Head of caudate nucleus (tissue), 42 donors: ENCODE measurements at regions not wholly inside any gene's neighbourhood (a gene's known extent, or its start where the extent isn't known, plus 50 kb on each side); places are given as distances from the start of the nearest gene placed in this dataset.
A peak's percentile ranks its signal among the peaks of the same experiment; 100 is the strongest.

Source experiments
- DNase-seq, 42 donors: peaks; one replicate each; pipeline versions ENCODE4 v3.0.0 to v3.0.0-alpha.2; 2020 to 2021; ENCODE audit warnings: mixed read lengths in 7 of 42
- intact Hi-C: fragments of 100-400 bp; cut with DNase I; formaldehyde crosslinking; loops from one replicate; pipeline ENCODE4 v1.15.0; 2022

DNA sequence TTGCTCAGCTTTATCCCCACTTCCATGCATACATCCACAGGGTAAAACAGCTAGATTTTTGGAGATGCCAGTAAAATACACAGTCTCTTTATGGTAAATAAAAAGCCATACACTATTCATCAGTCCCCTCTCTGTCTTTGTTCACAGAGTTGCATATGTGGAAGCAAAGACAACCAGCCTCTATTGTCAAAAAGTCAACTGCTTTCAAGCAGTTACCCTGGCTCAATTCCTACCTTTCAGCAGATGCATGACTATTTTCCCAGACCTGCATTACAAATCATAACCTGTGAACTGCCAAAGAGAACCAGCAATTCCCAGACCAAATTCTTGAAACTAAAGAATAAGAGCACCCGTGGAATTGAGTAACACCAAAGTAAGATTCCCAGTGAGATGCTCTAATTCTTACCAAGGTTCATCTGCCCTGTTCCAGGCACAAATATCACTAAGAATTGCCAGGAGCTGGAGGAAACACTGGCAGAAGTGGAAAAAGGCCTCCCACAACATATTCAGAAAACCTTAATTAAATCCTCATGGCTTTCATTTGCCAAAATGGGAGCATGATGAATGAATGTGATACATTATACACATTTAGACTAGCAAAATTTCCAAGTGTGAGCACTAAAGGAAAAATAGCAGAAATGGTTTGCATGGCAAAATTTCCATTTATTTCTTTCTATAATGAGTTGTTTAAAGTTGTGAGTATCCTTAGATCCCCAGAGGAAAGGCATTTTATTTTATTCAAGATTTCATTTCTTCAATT lies 391.2 kb upstream of the ADGRL3 start:
- no peak for DNase-seq
- intact Hi-C loops: no loop called here

DNA sequence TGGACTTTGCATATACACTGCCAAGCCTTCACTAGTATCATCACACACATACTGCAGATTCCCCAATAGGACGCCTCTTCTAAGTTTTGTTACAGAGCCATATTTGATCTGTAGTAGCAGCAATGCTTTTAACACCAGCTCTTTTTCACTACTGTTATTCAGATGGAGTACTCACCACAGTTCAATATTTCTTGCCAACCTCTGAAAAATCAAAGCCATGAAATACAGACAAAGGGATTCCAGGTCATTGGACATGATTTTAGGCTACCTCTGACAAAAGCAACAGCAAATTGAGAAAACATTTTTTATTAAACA lies 390.7 kb upstream of the ADGRL3 start:
- DNase-seq: no peak
- intact Hi-C loops: no loop called here

DNA sequence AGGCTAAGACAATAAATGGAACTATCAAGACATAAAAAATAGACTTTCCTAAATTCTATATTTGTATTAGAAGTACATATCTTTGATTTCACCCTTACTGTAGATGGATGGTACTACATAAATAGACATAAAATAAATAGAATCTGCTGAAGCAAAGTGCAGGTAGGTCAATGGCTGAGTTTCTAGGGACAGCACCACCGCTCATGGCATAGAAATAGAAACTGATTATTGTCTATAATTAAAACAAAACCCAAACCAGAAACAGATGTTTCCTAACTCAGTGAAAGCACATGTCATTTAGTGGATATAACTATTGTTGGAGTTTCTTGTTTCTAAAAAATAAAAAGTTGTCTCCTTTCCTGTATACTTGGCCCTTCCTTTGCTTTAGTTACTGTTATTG lies 387.3 kb upstream of the ADGRL3 start:
- intact Hi-C loops: no loop called here
- no peak for DNase-seq

DNA sequence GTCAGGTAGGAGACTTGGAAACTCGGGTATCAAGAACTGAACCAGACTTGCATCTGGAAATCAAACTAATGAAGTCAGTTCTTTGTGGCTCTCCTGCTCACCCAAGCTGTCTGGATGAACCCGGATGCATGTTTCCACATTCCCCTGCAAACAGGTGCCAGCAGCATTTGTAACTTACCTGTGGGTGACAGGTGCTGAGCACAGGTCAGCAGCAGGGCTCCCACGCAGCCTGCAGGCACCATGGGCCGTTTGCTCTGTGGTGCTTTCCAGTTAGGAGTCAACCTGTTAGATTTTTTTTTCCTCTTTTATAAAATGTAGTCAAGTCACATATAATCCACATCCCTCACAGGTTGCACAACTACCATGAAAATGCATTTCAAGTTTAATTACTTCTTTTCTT lies 385.6 kb upstream of the ADGRL3 start:
- DNase-seq: no peak
- intact Hi-C loops: no loop called here

DNA sequence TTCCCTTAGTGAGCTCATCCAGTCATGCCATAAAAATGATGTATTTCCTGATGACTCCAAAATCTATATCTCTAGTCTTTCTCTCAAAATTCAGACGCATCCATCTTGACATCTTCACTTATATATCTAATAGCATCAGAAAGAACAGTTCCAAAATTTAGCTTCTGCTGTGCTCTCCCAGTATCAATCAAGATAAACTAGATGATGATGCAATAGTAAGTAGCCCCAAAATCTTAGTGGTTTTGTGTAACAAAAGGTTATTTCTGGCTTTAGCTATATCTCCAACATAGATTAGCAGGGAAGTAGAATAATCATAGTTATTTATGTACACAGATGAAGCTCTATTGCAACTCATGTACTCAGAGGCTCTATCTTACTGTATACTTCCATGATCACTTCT lies 382.5 kb upstream of the ADGRL3 start:
- DNase-seq: no peak
- intact Hi-C loops: no loop called here

DNA sequence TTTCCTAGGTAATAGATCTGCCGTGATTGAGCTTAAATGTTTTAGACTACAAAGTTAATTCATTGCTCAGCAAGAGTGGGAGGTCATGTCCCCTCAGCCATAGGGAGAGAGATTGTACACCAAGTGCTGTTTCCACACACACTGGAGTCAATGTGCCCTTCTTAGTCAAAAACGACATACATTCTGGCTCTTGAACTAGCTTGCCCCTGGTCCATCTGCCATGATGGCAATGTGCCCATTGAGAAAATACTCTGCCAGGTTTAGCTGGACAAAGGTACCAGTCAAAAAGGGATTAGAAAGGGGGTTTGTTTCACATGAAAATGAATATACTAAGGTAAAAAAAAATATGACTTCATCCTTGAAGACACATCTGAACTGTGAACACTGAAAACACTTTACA lies 377.1 kb upstream of the ADGRL3 start:
- no peak for DNase-seq

DNA sequence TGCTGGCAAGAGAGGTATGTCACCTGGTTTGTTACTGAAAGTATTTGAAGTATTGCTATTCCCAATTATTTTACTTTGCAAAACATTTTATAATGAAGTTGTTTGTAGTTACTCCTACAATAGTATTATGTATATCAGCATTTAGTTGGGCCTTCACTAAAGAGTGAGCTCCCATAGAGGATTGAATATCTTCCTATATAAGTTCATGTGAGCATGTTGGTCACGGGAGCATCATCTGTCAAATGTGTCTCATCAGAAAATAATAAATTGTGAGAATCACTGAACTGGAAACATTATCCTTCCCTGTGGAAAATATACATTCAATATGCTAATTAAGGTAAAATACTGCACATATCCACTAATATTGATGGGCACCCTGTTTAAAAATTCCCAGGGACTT lies 360.1 kb upstream of the ADGRL3 start:
- intact Hi-C loops: no loop called here
- DNase-seq: no peak

More for the DNA sequence above, 377.1 kb upstream of the ADGRL3 start:
- intact Hi-C loops: no loop called here

DNA sequence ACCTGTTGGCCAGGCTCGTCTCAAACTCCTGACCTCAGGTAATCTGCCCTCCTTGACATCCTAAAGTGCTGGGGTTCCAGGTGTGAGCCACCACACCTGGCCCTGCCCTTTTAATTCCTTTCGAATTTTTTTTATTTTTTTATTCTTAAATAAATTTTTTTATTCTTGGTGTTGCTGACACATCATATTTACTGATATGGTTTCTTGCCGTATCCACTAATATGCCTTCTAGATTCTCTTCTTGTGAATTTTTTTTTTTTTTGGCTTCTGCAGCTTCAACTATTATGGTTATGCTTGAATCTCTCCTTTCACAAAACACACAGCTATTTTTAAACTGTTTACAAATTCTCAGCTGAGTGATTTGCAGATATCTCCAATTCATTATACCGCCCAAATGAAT lies 353.4 kb upstream of the ADGRL3 start:
- intact Hi-C loops: no loop called here
- DNase-seq: no peak

DNA sequence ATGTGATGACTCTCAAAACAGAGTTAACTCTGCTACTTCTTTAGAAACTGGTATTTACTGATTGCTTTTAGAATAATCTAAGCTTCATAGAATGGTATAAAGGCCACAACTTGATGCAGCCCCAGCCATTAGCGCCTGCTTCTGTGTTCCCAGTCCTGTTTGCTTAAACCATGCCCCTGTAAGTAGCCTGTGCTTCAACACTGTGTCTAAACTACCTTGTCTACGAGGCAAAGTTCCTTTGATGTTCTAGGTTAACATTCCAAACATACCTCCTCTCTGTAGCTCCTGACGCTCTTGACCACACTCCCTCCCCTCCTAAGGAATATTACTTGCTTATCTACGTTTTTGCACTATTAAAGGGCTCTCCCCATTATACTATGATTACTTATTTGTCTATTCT lies 352.5 kb upstream of the ADGRL3 start:
- no peak for DNase-seq
- intact Hi-C loops: no loop called here

DNA sequence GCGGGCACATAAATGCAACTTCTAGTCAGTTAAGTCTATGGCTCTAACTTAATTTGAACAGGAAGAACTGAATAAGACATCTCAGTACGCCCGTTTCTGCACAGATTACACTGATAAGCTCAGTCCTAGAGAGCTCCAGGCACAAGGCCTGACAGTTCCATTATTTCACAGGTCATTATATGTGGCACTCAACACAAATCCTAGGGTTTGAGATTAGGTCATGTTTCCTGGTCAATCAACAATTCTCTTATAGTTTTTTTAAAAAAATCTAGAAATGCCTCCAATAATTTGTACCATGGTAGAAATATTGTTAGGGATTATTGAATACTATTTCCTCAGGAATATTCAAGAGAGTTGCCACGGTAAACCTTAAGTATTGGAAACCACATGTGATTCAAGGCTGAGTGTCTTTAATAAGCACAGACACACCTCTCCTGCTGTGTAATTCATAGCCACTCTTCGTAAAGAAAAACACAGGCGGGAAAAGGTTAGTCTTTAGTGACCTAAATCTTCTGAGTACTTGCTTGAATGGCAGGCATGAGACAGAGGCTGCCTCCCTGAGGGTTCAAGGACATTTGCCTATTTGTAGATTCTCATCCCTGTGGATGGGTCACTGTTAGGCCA lies 342.9 kb upstream of the ADGRL3 start:
- no peak for DNase-seq
- intact Hi-C loops: no loop called here

DNA sequence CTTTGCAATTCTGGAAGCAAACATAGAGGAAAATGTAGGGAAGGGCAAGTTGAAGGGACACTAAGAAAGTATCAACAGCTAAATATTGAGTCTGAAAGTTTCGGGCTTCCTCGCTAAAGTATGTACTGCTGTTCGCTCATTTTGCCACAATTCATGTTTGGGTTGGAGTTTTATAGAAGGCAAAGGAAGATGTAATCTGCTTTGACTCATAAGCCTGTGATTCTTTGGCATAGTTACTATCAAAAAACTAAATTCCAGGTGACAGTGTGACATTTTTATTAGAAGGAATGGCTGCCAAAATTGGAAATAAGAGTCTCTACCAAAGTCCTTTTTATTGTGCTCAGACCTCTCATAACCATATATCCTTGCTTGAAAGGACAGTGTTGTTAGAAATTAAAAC lies 336.7 kb upstream of the ADGRL3 start:
- no peak for DNase-seq
- intact Hi-C loops: no loop called here

DNA sequence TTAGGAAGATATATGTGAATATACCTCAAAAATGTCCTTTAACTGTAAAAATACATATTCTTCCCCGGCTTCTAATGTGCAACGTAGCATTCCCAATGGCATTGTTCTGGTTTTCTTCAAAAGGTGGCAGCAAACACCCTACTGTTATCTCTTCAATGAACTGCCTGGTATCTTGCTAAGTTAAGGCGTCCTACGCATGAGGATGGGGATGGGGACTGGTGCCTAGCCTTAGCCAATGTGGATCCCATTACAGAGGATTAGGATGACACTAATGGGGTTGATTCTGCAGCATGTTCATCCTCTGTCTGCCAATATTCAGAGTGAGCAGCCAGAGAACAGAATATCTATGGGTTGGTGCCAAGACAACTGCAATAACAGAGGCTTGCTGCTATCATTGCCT lies 334.9 kb upstream of the ADGRL3 start:
- DNase-seq: peak in 14 of 42 donors; percentile 5 to 45 (median 14)
- intact Hi-C loops: no loop called here

DNA sequence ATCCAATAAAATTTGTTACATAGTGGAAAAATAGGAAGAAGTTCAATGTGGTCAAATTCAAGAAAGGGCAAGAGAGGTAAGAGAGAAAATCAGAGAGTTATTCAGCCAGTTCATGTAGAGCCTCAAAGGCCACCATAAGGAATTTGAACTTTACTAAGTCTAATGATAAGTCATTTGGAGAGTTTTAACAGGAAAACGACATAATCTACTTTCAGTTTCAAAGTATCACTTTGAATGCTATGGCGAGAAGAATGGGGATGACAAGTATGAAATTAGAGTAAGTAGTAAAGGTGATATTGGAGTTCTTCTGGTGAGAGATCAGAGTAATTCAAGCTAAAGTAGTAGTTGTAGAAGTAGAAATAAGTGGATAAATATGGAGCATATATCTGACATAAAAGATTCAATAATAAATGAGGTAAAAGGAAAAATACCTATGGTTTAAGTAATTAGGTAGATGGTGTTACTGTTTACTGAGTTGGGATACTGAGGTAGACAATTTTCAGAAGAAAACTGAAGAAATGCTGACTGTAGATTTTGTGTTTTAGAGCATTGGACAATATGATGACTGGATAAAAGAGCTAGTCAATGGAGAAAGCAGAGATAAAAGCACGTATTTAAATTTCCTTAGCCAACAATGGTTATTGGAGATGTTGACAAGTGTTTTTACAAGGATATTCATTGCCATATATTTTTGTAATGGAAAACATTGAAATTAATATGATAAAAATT lies 331.7 kb upstream of the ADGRL3 start:
- intact Hi-C loops: no loop called here
- DNase-seq: no peak

DNA sequence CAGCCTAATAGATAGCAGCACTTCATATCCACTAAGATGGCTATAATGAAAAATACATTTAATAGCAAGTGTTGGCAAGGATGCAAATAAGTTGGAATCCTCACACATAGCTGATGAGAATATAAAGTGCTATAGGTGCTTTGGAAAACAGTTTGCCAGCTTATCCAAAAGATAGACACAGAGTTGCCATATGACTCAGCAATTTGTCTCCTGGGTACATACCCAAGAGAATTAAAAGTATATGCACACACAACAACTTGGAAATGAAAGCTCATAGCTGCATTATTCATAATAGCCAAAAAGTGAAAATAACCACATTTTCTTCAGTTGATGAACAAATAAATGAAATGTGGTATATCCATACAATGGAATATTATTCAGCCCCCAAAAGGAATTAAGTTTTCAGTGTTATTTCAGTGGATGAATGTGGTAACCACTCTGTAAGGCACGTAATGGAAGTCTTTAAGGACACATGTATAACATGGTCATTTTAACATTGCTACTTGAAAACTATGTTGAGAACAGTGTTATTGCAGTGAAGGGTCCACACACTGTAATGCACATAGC lies 320.9 kb upstream of the ADGRL3 start:
- intact Hi-C loops: no loop called here

DNA sequence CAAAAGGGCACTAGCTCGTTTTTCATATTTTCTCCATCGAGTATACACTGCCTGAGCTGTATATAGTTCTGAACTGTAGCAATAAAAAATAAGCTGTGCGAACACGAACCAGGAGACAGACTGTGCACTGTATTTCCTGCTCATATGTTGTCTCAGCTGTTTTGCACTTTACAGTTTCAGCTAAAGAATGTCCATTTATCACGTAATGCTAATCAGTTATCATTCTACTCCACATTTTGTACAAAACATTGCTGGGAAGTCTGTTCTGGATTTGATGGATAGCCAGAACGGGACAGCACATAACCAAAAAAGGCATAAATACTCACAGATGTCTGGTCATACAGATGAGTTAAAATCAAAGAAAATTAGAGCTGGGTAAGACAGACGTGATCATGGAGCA lies 315.5 kb upstream of the ADGRL3 start:
- DNase-seq: no peak
- intact Hi-C loops: no loop called here

More for the DNA sequence above, 320.9 kb upstream of the ADGRL3 start:
- DNase-seq: no peak

DNA sequence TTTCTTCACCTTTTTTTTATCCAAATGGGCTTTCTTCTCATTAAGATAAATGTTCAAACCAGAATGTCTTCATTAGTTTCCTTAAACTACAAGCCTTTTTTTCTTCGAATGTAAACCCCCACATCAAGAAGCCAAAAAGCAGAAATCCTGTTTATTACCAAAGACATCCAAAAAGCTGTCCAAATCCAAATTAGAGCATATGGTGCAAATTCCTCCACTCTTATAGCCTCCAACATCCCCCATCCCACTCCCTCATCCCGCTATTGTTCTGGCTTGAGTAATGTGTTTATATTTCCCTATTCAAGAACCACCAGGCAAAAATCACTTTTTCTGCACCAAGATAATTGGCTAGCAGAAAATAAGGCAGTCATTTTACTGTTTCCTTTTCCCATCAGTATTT lies 315.1 kb upstream of the ADGRL3 start:
- DNase-seq: no peak
- intact Hi-C loops: no loop called here

DNA sequence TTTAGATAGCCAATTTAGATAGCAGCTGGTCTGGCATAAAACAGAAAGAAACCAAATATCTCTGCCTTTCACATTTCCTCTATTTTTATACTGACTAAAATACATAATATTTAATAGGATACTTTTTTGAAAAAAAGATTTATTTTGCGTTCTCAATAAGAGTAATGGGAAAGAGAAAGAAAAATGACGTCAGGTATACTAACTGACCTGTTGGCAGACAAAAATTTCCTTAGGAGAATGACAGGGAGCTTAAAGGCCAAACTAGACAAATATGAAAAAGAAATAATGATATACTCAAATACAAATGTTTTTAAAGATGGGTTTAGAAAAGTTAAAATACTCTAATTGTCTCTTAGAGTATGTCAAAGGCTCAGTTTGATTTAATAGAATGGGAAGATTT lies 309.4 kb upstream of the ADGRL3 start:
- intact Hi-C loops: no loop called here
- no peak for DNase-seq

DNA sequence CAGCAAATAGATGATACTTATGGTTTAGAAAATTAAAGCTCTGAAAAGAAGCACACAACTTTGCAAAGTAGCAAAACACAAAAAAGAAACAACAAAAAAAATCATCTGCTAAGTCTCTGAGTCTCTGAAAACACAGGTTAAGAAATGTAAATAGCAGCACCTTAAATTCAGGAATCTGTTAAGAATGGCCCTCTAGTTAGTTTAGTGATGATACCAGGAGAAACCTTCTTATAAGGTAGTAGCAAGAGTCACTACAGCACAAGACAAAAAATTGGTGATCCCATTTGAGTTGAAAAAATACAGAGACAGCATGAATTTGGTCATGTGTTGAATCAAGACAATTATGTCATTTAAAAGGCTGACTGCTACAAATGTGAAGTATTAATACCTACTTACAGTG lies 308.2 kb upstream of the ADGRL3 start:
- DNase-seq: no peak
- intact Hi-C loops: no loop called here

DNA sequence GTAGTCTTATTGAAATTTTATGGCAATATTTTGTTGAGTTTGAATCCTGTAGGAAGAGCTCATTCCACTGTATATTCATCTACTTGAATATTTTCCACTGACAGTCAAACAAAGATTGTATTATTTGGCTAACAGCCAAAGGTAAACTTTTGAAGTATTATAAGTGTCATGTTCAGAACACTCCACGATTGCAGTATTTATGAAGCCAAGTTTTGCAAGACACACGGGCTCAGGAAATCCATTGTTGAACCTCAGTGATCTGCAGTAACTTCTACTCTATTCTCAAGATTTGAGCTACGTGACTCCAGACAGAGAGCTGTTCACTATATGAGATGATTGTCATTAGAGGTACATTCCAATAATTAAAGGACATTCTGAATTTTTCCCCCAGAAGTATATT lies 302.7 kb upstream of the ADGRL3 start:
- DNase-seq: no peak
- intact Hi-C loops: no loop called here

DNA sequence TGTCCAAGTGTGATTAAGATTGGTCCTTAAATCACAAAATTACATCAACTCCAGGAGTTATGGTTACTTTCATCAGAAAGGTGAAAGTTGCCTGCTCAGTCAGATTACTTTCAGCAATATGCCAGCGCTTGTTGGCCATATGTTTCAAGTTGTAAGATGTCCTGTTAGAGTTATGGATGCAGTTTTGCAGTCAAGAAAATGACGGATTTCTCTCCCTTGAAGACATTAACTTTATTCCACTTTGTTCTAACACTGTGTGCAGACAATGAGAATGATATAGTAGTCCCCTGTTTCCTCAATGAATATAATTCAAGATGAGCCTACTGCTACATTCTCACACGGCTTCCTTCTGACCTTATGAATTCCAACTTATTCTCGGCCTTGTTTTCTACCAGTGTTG lies 295.0 kb upstream of the ADGRL3 start:
- intact Hi-C loops: no loop called here
- no peak for DNase-seq
